Sigmoid colon (tissue), 4 donors: ENCODE measurements at regions not wholly inside any gene's neighbourhood (a gene's known extent, or its start where the extent isn't known, plus 50 kb on each side); places are given as distances from the start of the nearest gene placed in this dataset.
"Not testable (repeated sequence)": the region's sequence is repeated elsewhere in the genome, so short reads cannot be mapped to it uniquely, and the experiment has no call there.

Source experiments
- POLR2AphosphoS5 ChIP-seq, 4 donors: sonication (generic); formaldehyde crosslinking; IDR thresholded peaks; one replicate each; pipeline ENCODE4 v1.6.1; 2017; ENCODE audit warnings: antibody characterized with exemption in 4 of 4
- TF ChIP-seq, protein P1 (sequence below), 4 experiments: fragments of 450-650 bp in 3 of 4; fragments of 200-600 bp in 1 of 4; IDR thresholded peaks; one replicate each; pipeline ENCODE4 v1.5.1; 2016 to 2019; ENCODE audit warnings: antibody characterized with exemption in 4 of 4, mild to moderate bottlenecking in 3 of 4, moderate library complexity in 2 of 4

GRCh38 chr1:94348386-94348785 is 69.8 kb upstream of the ABCD3 start:
- TF ChIP-seq POLR2AphosphoS5 (IDR thresholded peaks at IDR 0.05): not testable (repeated sequence)
- TF ChIP-seq, protein P1, sequence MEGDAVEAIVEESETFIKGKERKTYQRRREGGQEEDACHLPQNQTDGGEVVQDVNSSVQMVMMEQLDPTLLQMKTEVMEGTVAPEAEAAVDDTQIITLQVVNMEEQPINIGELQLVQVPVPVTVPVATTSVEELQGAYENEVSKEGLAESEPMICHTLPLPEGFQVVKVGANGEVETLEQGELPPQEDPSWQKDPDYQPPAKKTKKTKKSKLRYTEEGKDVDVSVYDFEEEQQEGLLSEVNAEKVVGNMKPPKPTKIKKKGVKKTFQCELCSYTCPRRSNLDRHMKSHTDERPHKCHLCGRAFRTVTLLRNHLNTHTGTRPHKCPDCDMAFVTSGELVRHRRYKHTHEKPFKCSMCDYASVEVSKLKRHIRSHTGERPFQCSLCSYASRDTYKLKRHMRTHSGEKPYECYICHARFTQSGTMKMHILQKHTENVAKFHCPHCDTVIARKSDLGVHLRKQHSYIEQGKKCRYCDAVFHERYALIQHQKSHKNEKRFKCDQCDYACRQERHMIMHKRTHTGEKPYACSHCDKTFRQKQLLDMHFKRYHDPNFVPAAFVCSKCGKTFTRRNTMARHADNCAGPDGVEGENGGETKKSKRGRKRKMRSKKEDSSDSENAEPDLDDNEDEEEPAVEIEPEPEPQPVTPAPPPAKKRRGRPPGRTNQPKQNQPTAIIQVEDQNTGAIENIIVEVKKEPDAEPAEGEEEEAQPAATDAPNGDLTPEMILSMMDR (IDR thresholded peaks at IDR 0.05): not testable (repeated sequence)
